ENCODE measurements at regions not wholly inside any gene's neighbourhood (a gene's known extent, or its start where the extent isn't known, plus 50 kb on each side); places are given as distances from the start of the nearest gene placed in this dataset.

DNA sequence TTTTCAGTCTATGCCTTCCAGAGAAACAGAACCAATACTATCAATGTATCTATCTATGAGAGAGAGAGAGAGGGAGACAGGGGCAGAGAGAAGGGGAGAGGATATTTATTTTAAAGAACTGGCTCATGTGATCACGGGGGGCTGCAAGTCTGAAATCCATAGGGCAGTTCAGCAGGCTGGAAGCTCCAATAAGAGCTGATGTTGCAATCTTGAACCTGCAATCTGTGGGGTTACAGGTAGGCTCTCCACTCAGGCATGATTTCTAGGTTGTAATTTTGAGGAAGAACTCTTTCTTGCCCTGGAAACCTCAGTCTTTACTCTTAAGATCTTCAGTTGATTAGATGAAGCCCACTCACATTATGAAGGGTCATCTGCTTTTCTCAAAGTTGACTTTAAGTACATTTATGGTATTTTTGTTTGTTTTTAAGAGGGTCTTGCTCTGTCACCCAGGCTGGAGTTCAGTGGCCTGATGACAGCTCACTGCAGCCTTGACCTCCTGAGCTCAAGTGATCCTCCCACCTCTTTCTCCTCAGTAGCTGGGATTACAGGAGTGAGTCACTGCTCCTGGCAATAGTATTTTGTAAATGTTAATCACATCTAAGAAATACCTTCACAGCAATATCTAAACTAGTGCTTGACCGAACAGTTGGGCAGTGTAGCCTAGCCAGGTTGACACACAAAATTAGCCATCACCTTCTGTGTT lies 376.4 kb downstream of the FGF9 start:
- Mint-ChIP-seq H3K4me1 (peaks cover 20% of the 10 kb centered on the region), H3K36me3 (peaks cover 3% of the 10 kb centered on the region), H3K9me3 (peaks cover 7% of the 10 kb centered on the region), H3K4me3 (no peak overlapping the region), H3K27me3 (no peaks in the 10 kb centered on the region), H3K27ac (peak overlapping the region; percentile 74)

DNA sequence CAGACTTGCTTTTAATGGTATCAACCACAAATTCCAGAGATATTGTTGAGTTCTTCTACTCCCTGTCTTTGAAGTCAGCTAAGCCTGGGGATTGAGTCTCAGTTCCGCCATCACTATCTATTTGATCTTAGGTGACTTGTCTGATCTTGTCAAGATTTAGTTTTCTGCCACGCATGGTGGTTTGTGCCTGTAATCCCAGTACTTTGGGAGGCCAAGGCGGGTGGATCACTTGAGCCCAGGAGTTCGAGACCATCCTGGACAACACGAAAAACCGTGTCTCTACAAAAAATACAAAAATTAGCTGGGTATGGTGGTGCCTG lies 376.9 kb downstream of the FGF9 start:
- no peak overlapping the region for H3K4me3 Mint-ChIP-seq
- no peaks in the 10 kb centered on the region for H3K27me3 Mint-ChIP-seq
- peaks cover 2% of the 10 kb centered on the region for H3K36me3 Mint-ChIP-seq
- H3K4me1 Mint-ChIP-seq: peaks cover 20% of the 10 kb centered on the region
- H3K9me3 Mint-ChIP-seq: peaks cover 4% of the 10 kb centered on the region
- no peak overlapping the region for H3K27ac Mint-ChIP-seq

DNA sequence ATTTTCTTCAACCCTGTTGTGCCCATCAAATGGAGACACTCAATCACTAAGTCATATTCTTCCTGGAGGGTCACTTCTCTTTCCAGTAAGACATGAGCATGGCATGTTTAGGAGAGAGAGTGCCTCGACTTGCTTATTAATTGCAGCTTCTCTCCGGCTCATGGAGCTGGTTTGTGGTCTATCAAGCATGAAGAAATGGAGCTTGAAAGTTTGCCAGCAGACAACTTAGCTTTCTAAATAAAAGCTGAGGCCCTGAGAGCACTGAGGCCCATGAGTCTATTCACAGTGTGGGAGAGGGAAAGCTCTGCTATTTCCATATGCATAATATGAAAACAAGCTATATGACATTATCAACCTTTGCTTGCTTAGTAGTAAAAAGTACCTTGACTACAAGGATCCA lies 378.5 kb downstream of the FGF9 start:
- H3K27me3 Mint-ChIP-seq: no peaks in the 10 kb centered on the region
- no peak overlapping the region for H3K4me3 Mint-ChIP-seq
- no peaks in the 10 kb centered on the region for H3K9me3 Mint-ChIP-seq

DNA sequence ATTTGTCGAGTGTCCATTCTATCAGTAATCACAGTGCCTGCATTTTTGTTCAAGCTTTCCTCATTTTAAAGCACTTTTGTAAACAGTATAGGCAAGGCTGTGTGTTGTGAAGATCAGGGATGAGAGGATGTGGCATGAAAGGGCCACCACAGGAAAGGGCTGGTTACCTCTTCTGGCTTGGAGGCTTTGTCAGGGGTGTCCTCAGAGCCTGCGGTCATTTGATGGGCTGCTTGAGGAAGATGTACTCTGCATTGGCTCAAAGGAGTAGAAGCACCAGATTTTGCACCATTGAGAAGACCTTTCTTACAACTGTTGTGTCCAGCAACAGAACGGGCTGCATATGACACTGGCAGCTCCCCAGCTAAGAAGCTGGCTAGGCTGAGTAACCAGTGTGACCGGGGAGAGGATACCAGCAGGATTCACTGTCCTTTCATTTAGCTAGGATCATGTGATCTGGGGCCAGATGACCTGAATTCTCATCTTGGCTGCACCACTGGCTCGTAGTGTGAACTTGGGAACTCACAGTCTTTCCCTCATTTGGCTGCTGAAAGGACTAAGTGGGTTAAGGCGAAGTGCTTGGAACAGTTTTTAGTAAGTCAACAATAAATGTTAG lies 380.2 kb downstream of the FGF9 start:
- H3K36me3 Mint-ChIP-seq: peaks cover 2% of the 10 kb centered on the region
- H3K27ac Mint-ChIP-seq: no peak overlapping the region
- peaks cover 25% of the 10 kb centered on the region for H3K4me1 Mint-ChIP-seq
- no peaks in the 10 kb centered on the region for H3K27me3 Mint-ChIP-seq
- peaks cover 10% of the 10 kb centered on the region for H3K9me3 Mint-ChIP-seq
- H3K4me3 Mint-ChIP-seq: no peak overlapping the region

More for the DNA sequence above, 378.5 kb downstream of the FGF9 start:
- peaks cover 13% of the 10 kb centered on the region for H3K4me1 Mint-ChIP-seq
- no peak overlapping the region for H3K27ac Mint-ChIP-seq
- peaks cover 2% of the 10 kb centered on the region for H3K36me3 Mint-ChIP-seq

DNA sequence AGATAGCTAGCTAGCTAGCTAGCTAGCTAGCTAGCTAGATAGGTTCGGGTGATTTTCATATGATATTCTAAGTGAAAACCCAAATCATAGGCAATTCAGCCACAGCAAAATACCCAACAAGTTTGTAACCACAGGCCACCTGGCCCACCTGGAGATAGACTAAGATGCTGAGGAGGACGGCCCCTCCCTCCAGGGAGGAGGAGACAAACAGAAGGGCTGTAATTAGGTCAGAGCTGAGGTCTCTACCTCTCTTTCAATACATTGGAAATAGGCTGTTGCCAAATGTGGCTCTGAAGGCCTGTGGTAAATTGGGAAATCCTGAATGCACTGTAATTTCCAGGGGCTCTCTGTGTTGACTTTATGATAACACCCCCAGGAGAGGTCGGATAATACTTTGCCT lies 382.2 kb downstream of the FGF9 start:
- H3K4me1 Mint-ChIP-seq: peaks cover 23% of the 10 kb centered on the region
- H3K27me3 Mint-ChIP-seq: no peaks in the 10 kb centered on the region
- peaks cover 10% of the 10 kb centered on the region for H3K9me3 Mint-ChIP-seq
- H3K27ac Mint-ChIP-seq: no peak overlapping the region
- no peaks in the 10 kb centered on the region for H3K36me3 Mint-ChIP-seq
- no peak overlapping the region for H3K4me3 Mint-ChIP-seq

DNA sequence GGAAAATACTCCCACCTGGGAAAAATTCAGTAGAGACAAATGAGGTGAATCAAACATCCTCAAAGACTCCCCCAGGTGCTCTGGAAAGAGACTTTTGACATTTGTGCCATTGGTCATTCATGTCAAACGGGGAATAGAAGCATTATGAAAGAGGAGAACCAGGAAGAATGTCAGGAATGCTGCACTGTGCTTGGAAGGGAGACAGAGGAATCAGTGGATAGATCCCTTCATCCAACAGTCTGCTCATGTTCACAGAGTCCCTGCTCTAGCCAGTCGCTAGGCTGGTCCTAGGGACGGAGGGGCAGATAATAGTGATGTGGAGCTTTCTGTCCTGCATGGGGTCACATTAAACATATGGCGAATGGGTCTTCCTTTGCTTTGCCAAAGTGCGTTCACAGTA lies 384.4 kb downstream of the FGF9 start:
- H3K27ac Mint-ChIP-seq: peak overlapping the region; percentile 9
- no peaks in the 10 kb centered on the region for H3K27me3 Mint-ChIP-seq
- H3K36me3 Mint-ChIP-seq: no peaks in the 10 kb centered on the region
- H3K4me3 Mint-ChIP-seq: peak overlapping the region; percentile 1
- peaks cover 42% of the 10 kb centered on the region for H3K4me1 Mint-ChIP-seq
- peaks cover 10% of the 10 kb centered on the region for H3K9me3 Mint-ChIP-seq

DNA sequence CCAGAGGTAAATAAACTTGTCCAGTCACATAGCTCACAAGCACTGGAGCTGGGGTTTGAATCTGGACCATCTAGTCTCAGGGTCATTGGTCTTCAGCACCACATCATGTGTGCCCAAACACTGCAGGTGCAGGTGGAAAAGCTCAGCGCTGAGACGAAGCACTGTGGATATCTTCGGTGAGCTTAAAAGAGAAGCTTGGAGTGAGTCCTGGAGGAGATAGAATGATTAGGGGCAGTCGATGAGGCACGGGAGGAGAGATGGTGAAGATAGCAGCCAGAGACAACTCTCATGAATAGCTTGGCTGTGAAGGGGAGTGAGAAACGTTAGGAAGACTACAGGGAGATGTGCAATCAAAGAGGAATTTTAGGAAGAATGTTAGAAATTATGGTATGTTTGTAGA lies 389.3 kb downstream of the FGF9 start:
- H3K4me1 Mint-ChIP-seq: peaks cover 77% of the 10 kb centered on the region
- peak overlapping the region; percentile 91 for H3K27ac Mint-ChIP-seq
- no peaks in the 10 kb centered on the region for H3K36me3 Mint-ChIP-seq
- H3K9me3 Mint-ChIP-seq: peaks cover 7% of the 10 kb centered on the region
- H3K27me3 Mint-ChIP-seq: no peaks in the 10 kb centered on the region
- peak overlapping the region; percentile 23 for H3K4me3 Mint-ChIP-seq

DNA sequence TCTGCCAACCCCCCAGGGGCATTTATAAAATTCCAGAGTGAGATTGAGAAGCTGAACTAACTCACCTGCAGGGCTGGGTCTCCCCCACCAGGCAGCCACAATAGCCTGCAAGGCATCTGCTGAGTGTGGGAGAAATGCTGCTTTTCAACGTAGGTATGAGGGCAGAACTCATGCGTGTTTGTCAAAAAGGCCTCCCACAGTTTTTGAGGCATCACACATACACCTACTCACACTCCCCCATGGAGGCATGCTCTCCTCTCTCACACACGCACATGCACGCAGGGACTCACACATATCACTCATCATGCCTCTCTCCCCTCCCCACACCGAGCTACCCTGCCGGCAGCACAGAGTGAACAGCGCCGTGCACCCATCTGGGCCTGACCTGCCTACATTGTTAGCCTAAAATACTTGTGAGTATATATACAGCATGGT lies 390.5 kb downstream of the FGF9 start:
- no peaks in the 10 kb centered on the region for H3K9me3 Mint-ChIP-seq
- H3K4me1 Mint-ChIP-seq: peaks cover 81% of the 10 kb centered on the region
- H3K27me3 Mint-ChIP-seq: no peaks in the 10 kb centered on the region
- peaks cover 2% of the 10 kb centered on the region for H3K36me3 Mint-ChIP-seq
- H3K4me3 Mint-ChIP-seq: peak overlapping the region; percentile 57
- peak overlapping the region; percentile 91 for H3K27ac Mint-ChIP-seq

DNA sequence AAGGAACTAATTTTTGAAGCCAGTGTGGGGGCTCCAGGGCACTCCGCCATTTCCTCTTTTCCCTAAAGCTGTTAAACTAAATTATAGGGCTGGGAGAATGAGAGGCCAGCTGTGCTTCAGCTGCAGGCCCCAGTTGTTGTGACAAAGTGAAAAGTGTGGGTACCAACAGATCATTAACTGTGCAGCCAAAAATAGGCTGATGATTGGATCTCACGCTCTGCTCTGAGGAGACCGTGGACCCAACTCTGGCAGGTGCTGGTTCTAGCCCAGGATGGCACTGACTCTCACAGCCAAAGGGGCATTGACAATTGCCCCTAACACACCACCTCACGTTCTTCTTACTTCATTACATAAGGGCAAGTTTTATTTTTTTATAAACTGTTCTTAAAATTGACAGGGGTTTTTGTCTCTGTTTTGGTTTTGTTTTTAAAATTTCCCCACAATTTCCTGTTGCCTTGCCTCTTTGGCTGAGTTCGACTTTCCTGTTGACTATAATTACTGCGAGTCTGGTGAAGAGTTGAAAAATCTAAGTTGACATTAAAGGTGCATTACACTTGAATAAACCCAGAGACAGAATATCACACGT lies 391.0 kb downstream of the FGF9 start:
- Mint-ChIP-seq H3K36me3 (peaks cover 5% of the 10 kb centered on the region), H3K27ac (peak overlapping the region; percentile 91), H3K4me1 (peaks cover 85% of the 10 kb centered on the region), H3K27me3 (no peaks in the 10 kb centered on the region), H3K4me3 (peak overlapping the region; percentile 57), H3K9me3 (peaks cover 3% of the 10 kb centered on the region)

DNA sequence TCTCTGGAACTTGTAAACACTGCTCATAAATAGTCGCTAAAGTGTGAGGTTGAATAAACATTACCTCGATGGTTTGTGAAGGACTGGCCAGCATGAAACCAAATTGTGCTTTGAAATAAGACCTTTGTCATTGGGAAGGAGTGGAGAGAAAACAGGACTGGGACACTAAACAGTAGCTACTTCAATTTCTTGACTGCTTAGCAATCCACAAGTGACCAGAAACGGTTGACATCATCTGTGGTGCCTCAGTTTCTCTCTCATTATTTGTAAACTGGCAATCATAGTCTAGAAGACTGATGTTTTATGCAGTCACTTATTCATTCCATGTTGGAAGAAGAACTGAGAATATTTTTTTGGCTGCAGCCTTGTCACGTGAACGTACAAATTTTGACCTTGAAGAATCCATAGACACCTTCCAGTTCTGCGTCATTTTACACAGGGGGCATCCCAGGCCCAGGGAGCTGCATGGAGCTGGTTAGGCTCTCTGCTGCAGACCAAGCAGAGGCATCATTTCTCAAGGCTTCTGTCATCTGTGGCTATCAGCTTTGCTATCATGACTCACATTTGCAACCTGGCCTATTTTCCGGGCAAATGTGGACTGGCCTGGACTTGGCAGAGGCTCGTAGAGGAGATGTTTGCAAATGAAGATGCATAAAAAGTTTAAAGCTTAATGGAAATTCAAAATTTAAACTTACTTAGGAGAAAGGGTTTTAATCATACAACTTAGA lies 391.8 kb downstream of the FGF9 start:
- peaks cover 6% of the 10 kb centered on the region for H3K9me3 Mint-ChIP-seq
- peak overlapping the region; percentile 57 for H3K4me3 Mint-ChIP-seq
- peak overlapping the region; percentile 91 for H3K27ac Mint-ChIP-seq
- peaks cover 88% of the 10 kb centered on the region for H3K4me1 Mint-ChIP-seq
- H3K27me3 Mint-ChIP-seq: no peaks in the 10 kb centered on the region
- H3K36me3 Mint-ChIP-seq: peaks cover 9% of the 10 kb centered on the region

DNA sequence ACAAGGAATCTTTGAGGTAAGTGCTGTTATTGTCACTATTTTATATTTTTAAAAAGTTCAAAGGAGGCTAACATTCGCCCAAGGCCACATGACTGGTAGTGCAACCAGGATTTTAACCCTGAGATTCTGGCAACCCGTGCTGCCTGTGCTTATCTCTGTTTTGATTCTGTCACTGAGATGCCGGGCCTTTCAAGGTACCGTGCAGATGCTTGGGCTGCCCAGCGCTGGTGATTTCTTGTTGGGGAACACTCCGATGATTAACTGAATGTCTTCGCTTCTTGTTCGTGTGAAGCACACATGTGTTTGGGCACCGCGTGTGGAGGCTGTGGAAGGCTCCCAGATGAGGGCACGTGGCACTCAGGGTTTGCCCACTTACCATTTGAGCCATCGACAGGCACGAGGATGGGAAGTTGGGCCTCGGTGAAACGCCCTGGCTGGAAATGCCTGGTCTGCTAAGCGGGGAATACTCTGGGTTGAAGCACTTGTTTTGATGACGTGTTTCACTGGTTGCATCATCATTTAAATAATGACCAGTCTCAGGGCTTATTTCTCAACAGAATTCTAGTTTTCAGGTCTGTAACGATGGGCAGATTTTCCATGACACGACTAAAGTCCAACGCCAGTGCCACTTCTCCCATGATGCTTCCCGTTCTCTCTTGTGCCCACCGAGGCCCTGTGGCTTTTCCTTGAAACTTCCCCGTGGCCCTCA lies 392.7 kb downstream of the FGF9 start:
- no peak overlapping the region for H3K4me3 Mint-ChIP-seq
- H3K36me3 Mint-ChIP-seq: peaks cover 9% of the 10 kb centered on the region
- peaks cover 6% of the 10 kb centered on the region for H3K9me3 Mint-ChIP-seq
- H3K27me3 Mint-ChIP-seq: no peaks in the 10 kb centered on the region
- peaks cover 86% of the 10 kb centered on the region for H3K4me1 Mint-ChIP-seq
- H3K27ac Mint-ChIP-seq: peak overlapping the region; percentile 89

DNA sequence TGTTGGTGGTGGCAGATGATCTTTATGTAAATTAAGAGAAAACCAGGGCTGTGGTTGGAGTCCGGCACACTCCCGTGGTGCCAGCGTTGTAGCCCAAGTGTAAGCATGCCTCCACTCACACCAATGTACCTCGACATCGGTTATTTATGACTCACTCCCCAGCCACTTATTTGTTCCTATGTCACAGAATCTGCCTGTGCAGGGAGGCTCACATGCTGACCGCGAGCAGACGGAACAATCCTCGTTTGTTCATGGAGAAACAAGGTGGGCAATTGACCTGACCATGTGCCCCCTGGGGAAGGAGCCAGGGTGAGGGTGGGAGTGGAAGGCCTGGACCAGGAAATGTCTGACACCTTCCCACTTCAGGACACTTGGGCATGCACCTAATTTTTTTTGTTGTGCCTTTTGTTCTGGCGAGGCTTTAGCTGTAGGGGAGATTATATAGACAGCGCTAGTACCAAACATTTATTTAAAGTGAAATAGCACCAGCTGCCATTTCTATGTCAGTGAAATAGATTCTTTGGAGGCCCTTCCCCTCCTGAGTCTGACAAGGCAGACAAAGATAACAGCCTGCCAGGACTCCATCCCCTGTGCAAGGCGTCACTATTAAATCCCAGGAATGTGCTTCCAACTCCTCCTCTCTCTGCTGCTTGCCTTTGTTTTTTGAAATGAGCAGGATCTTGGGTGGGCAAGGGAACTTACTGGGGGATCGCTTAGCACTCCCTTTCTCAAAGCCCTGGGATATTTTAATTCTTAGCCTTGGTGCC lies 394.2 kb downstream of the FGF9 start:
- Mint-ChIP-seq H3K27ac (peak overlapping the region; percentile 51), H3K4me3 (peak overlapping the region; percentile 30), H3K36me3 (peaks cover 9% of the 10 kb centered on the region), H3K4me1 (peaks cover 74% of the 10 kb centered on the region), H3K9me3 (peaks cover 6% of the 10 kb centered on the region), H3K27me3 (no peaks in the 10 kb centered on the region)

DNA sequence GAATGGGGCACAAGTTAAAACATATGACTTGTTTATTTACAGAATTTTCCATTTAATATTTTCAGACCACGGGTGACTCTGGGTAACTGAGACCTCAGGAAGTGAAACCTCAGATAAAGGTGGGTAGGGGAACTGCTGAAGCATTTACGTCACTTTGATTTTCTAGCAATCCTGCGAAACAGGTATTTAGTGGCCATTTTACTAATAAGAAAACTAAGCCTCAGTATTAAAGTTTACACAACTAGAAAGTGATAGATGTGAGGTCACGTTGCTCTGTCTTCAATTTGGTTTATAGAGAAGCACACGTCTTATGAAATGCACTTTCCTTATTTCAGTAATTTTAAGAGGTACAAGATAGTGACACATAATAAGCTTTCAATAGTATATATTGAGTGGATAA lies 402.8 kb downstream of the FGF9 start:
- Mint-ChIP-seq H3K36me3 (no peaks in the 10 kb centered on the region), H3K27me3 (no peaks in the 10 kb centered on the region), H3K27ac (no peak overlapping the region), H3K4me3 (no peak overlapping the region), H3K9me3 (no peaks in the 10 kb centered on the region), H3K4me1 (peaks cover 36% of the 10 kb centered on the region)

DNA sequence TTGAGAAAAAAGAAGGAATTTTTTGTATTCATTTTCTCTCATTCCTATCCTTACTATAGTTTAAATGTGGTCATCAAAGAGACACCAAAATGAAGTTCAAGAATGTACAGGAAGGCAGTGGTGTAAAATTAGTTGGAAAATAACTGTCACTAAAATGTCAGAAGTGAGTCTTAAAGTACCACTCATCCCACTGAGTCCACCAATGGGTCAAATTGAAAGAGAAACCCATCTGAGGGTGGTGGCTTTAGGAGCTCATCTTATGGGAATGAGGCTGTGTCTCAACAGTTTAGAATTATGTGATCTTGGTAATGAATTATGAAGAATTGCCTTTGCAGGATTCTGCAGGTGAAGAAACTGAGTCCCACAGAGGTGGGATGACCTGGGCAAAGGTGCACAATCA lies 403.5 kb downstream of the FGF9 start:
- peaks cover 36% of the 10 kb centered on the region for H3K4me1 Mint-ChIP-seq
- H3K9me3 Mint-ChIP-seq: no peaks in the 10 kb centered on the region
- no peaks in the 10 kb centered on the region for H3K36me3 Mint-ChIP-seq
- peak overlapping the region; percentile 72 for H3K27ac Mint-ChIP-seq
- no peak overlapping the region for H3K4me3 Mint-ChIP-seq
- H3K27me3 Mint-ChIP-seq: no peaks in the 10 kb centered on the region

DNA sequence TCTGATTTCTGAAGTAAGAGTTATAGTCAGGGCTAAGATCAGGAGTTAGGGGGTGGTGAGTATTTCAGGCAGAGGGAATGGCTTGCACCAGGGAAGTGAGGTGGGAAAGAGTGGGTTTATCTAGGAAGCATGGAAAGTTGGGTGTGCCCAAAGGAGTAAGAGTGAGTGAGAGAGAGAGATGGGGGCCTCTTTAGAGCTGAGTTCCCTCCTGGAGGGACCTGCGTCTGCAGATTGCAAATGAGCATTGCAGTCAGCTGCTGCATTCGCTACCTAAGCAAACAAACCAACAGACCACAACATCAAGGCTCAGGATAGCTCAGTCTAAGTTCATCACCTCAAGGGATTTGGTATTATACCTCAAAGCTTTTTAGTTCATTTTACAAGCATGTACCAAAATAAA lies 405.8 kb downstream of the FGF9 start:
- Mint-ChIP-seq H3K27me3 (no peaks in the 10 kb centered on the region), H3K36me3 (no peaks in the 10 kb centered on the region), H3K9me3 (no peaks in the 10 kb centered on the region), H3K4me3 (no peak overlapping the region), H3K27ac (no peak overlapping the region), H3K4me1 (peaks cover 37% of the 10 kb centered on the region)
